ENCODE measurements at regions not wholly inside any gene's neighbourhood (a gene's known extent, or its start where the extent isn't known, plus 50 kb on each side); places are given as distances from the start of the nearest gene placed in this dataset.

GRCh38 chr5:15383021-15383420 lies 117.0 kb upstream of the FBXL7 start:
- Histone ChIP-seq H3K9me3 (no peaks in the 10 kb centered on the region), H3K4me3 (no peak overlapping the region), H3K27ac (no peak overlapping the region), H3K36me3 (no peaks in the 10 kb centered on the region), H3K4me1 (no peaks in the 10 kb centered on the region), H3K27me3 (no peaks in the 10 kb centered on the region)
- intact Hi-C loops (cut with DNase I; ENCODE audit: low total_unique reads) = no loop called here
- TF ChIP-seq POLR2A (IDR thresholded peaks at IDR 0.05) (no peak), CTCF (IDR thresholded peaks at IDR 0.05) (no peak)
- no peak for DNase-seq

- Histone ChIP-seq H3K9me3 (no peaks in the 10 kb centered on the region), H3K27me3 (no peaks in the 10 kb centered on the region), H3K4me1 (no peaks in the 10 kb centered on the region), H3K27ac (no peak overlapping the region), H3K4me3 (no peak overlapping the region), H3K36me3 (no peaks in the 10 kb centered on the region)
- no peak for TF ChIP-seq CTCF (IDR thresholded peaks at IDR 0.05)
- TF ChIP-seq POLR2A (IDR thresholded peaks at IDR 0.05) = no peak
- intact Hi-C loops (cut with DNase I; ENCODE audit: low total_unique reads) = no loop called here
- no peak for DNase-seq
Measured at GRCh38 chr5:15377573-15378340, 122.2 kb upstream of the FBXL7 start.

- DNase-seq = no peak
- no peak overlapping the region for H3K4me3 ChIP-seq
- no peaks in the 10 kb centered on the region for H3K4me1 ChIP-seq
- H3K36me3 ChIP-seq = no peaks in the 10 kb centered on the region
- no peak overlapping the region for H3K27ac ChIP-seq
- intact Hi-C loops (cut with DNase I; ENCODE audit: low total_unique reads) = no loop called here
- H3K27me3 ChIP-seq = no peaks in the 10 kb centered on the region
- TF ChIP-seq CTCF (IDR thresholded peaks at IDR 0.05) (no peak), POLR2A (IDR thresholded peaks at IDR 0.05) (no peak)
- no peaks in the 10 kb centered on the region for H3K9me3 ChIP-seq
Measured at GRCh38 chr5:15376803-15377202, 123.2 kb upstream of the FBXL7 start.

GRCh38 chr5:15376088-15376487 lies 123.9 kb upstream of the FBXL7 start:
- Histone ChIP-seq H3K27ac (no peak overlapping the region), H3K27me3 (no peaks in the 10 kb centered on the region), H3K36me3 (no peaks in the 10 kb centered on the region), H3K9me3 (no peaks in the 10 kb centered on the region), H3K4me1 (no peaks in the 10 kb centered on the region), H3K4me3 (no peak overlapping the region)
- intact Hi-C loops (cut with DNase I; ENCODE audit: low total_unique reads) = no loop called here
- no peak for TF ChIP-seq CTCF (IDR thresholded peaks at IDR 0.05)
- no peak for TF ChIP-seq POLR2A (IDR thresholded peaks at IDR 0.05)
- DNase-seq = no peak

GRCh38 chr5:15375559-15375958 lies 124.4 kb upstream of the FBXL7 start:
- Histone ChIP-seq H3K27me3 (no peaks in the 10 kb centered on the region), H3K9me3 (no peaks in the 10 kb centered on the region), H3K27ac (no peak overlapping the region), H3K36me3 (no peaks in the 10 kb centered on the region), H3K4me1 (no peaks in the 10 kb centered on the region), H3K4me3 (no peak overlapping the region)
- intact Hi-C loops (cut with DNase I; ENCODE audit: low total_unique reads) = no loop called here
- TF ChIP-seq POLR2A (IDR thresholded peaks at IDR 0.05) = no peak
- no peak for DNase-seq

All from uterus (tissue), 3 donors.